Mesendoderm (in vitro differentiated cells): ENCODE measurements at regions not wholly inside any gene's neighbourhood (a gene's known extent, or its start where the extent isn't known, plus 50 kb on each side); places are given as distances from the start of the nearest gene placed in this dataset.

ENCODE experiments used
- DNase-seq: peaks from one replicate; pipeline ENCODE4 v3.0.0; 2013
- H2AK5ac ChIP-seq: 2 replicates; pipeline ENCODE4 v1.6.1; 2013; ENCODE audit warnings: low read length, inconsistent platforms
- H2BK120ac ChIP-seq: 2 replicates; pipeline ENCODE4 v1.6.1; 2013; ENCODE audit warnings: low read depth, mild to moderate bottlenecking, low read length, moderate library complexity, mixed read lengths
- H2BK15ac ChIP-seq: replicated peaks from 2 replicates; pipeline ENCODE4 v1.6.1; 2013; ENCODE audit warnings: low read depth, mild to moderate bottlenecking, moderate library complexity
- H2BK5ac ChIP-seq: 2 replicates; pipeline ENCODE4 v1.6.1; 2013; ENCODE audit warnings: low read length, inconsistent platforms
- H3K18ac ChIP-seq: 2 replicates; pipeline ENCODE4 v1.6.1; 2013; ENCODE audit warnings: mild to moderate bottlenecking, low read length, mixed read lengths
- H3K23ac ChIP-seq: one replicate; pipeline ENCODE4 v1.6.1; 2013; ENCODE audit warnings: low read length
- H3K27ac ChIP-seq: 2 replicates; pipeline ENCODE4 v1.5.1; 2013; ENCODE audit warnings: low read depth, mild to moderate bottlenecking, inconsistent platforms, low read length, moderate library complexity
- H3K27me3 ChIP-seq: 2 replicates; pipeline ENCODE4 v1.6.1; 2013; ENCODE audit warnings: low read length, control low read depth, mild to moderate bottlenecking, inconsistent platforms; ENCODE audit not compliant: insufficient read depth, poor library complexity
- H3K36me3 ChIP-seq: 2 replicates; pipeline ENCODE4 v1.6.1; 2013; ENCODE audit warnings: low read length, inconsistent platforms; ENCODE audit not compliant: control insufficient read depth, insufficient read depth
- H3K4ac ChIP-seq: one replicate; pipeline ENCODE4 v1.6.1; 2013; ENCODE audit warnings: low read depth, mild to moderate bottlenecking, low read length, moderate library complexity
- H3K4me1 ChIP-seq: 2 replicates; pipeline ENCODE4 v1.6.1; 2013; ENCODE audit warnings: low read depth, low read length, inconsistent platforms; ENCODE audit not compliant: control insufficient read depth
- H3K4me2 ChIP-seq: 2 replicates; pipeline ENCODE4 v1.6.1; 2013; ENCODE audit warnings: low read length
- H3K4me3 ChIP-seq: 2 replicates; pipeline ENCODE4 v1.5.1; 2013; ENCODE audit warnings: mild to moderate bottlenecking, low read length
- H3K56ac ChIP-seq: one replicate; pipeline ENCODE4 v1.6.1; 2013; ENCODE audit warnings: low read length
- H3K79me1 ChIP-seq: 2 replicates; pipeline ENCODE4 v1.6.1; 2013; ENCODE audit warnings: low read length, inconsistent platforms
- H3K79me2 ChIP-seq: 2 replicates; pipeline ENCODE4 v1.6.1; 2013; ENCODE audit warnings: mild to moderate bottlenecking, low read length; ENCODE audit not compliant: control insufficient read depth, insufficient read depth
- H3K9ac ChIP-seq: 2 replicates; pipeline ENCODE4 v1.6.1; 2013; ENCODE audit warnings: low read length, inconsistent platforms
- H4K5ac ChIP-seq: one replicate; pipeline ENCODE4 v1.6.1; 2013; ENCODE audit warnings: low read length
- H4K8ac ChIP-seq: one replicate; pipeline ENCODE4 v1.6.1; 2013; ENCODE audit warnings: low read depth, mild to moderate bottlenecking, control low read depth, low read length, moderate library complexity
- WGBS: extraction: QIAGEN DNeasy Blood & Tissue Kit; methylation state at CpG from one replicate; pipeline ENCODE4 v1.1.7; 2013; ENCODE audit warnings: low lambda C conversion rate, missing lambda C conversion rate; ENCODE audit not compliant: insufficient coverage; ENCODE audit errors: extremely low coverage; 5-methylcytosine and 5-hydroxymethylcytosine counted together

DNA sequence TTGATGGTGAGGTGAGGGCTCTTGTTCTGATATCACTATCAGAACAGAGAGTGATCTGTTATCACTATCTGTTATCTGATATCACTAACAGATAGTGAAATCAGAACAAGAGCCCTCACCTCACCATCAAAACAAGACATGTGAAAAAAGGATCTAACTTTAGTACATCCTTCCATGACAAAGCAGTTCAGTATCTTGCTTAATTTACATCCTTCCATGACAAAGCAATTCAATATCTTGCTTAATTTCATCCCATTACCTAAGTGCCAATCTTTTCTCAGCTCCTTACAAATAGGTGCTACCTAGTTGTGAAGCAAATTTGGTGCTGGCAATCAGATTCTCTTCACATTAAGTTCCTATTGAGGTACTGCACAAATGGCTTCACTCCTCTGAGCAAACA is 1865.6 kb upstream of the FLRT2 start:
- H2BK5ac ChIP-seq = no peak overlapping the region
- H3K27ac ChIP-seq = no peak overlapping the region
- no peak overlapping the region for H2BK15ac ChIP-seq
- no peak overlapping the region for H4K8ac ChIP-seq
- H3K79me1 ChIP-seq = no peaks in the 10 kb centered on the region
- H4K5ac ChIP-seq = no peak overlapping the region
- H3K18ac ChIP-seq = no peak overlapping the region
- H3K79me2 ChIP-seq = no peaks in the 10 kb centered on the region
- no peak overlapping the region for H3K23ac ChIP-seq
- H2AK5ac ChIP-seq = no peak overlapping the region
- H3K9ac ChIP-seq = no peak overlapping the region
- no peak overlapping the region for H2BK120ac ChIP-seq
- H3K27me3 ChIP-seq = no peaks in the 10 kb centered on the region
- peak; percentile 82 for DNase-seq
- no peaks in the 10 kb centered on the region for H3K36me3 ChIP-seq
- H3K4me1 ChIP-seq = no peaks in the 10 kb centered on the region
- H3K4ac ChIP-seq = no peak overlapping the region
- no peak overlapping the region for H3K4me2 ChIP-seq
- H3K56ac ChIP-seq = no peak overlapping the region
- no peak overlapping the region for H3K4me3 ChIP-seq

DNA sequence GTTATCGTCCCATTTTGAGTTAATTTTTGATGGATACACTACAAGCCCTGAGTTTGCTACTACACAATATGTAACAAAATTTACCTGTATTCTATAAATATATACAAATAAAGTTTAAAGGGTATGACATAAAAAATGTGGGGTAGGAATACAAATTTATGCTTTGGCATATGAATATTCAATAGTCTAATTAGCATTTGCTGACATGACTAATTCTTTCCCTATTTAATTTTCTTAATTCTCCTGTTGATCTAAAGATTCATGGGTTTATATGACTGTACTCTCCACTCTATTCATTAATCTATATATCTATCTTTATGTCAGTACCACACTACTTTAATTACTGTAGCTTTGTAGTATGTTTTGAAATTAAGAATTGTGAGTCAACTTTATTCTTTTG is 1840.7 kb upstream of the FLRT2 start:
- H2BK5ac ChIP-seq = no peak overlapping the region
- H2BK120ac ChIP-seq = no peak overlapping the region
- no peak overlapping the region for H3K4me3 ChIP-seq
- no peak overlapping the region for H4K8ac ChIP-seq
- no peak for DNase-seq
- H3K4ac ChIP-seq = no peak overlapping the region
- no peaks in the 10 kb centered on the region for H3K36me3 ChIP-seq
- H3K23ac ChIP-seq = no peak overlapping the region
- H3K79me1 ChIP-seq = no peaks in the 10 kb centered on the region
- H3K79me2 ChIP-seq = no peaks in the 10 kb centered on the region
- H3K4me2 ChIP-seq = no peak overlapping the region
- no peak overlapping the region for H3K56ac ChIP-seq
- H2BK15ac ChIP-seq = no peak overlapping the region
- no CpG with 5 or more reads among the region's 1 CpG for WGBS
- H3K27me3 ChIP-seq = no peaks in the 10 kb centered on the region
- no peak overlapping the region for H3K18ac ChIP-seq
- no peak overlapping the region for H3K9ac ChIP-seq
- no peak overlapping the region for H2AK5ac ChIP-seq
- no peak overlapping the region for H3K27ac ChIP-seq
- H3K4me1 ChIP-seq = no peaks in the 10 kb centered on the region
- no peak overlapping the region for H4K5ac ChIP-seq

- Histone ChIP-seq H4K5ac (no peak overlapping the region), H3K4me2 (no peak overlapping the region), H3K27ac (no peak overlapping the region), H3K27me3 (no peaks in the 10 kb centered on the region), H3K9ac (no peak overlapping the region), H3K56ac (no peak overlapping the region), H3K4me3 (no peak overlapping the region), H3K23ac (no peak overlapping the region), H3K79me1 (no peaks in the 10 kb centered on the region), H3K36me3 (no peaks in the 10 kb centered on the region), H3K18ac (no peak overlapping the region), H2AK5ac (no peak overlapping the region), H3K79me2 (no peaks in the 10 kb centered on the region), H3K4ac (no peak overlapping the region), H2BK120ac (no peak overlapping the region), H2BK15ac (no peak overlapping the region), H3K4me1 (no peaks in the 10 kb centered on the region), H4K8ac (no peak overlapping the region), H2BK5ac (no peak overlapping the region)
- DNase-seq = no peak
These were observed 1832.8 kb upstream of the FLRT2 start for GRCh38 chr14:83697099-83697498.

DNA sequence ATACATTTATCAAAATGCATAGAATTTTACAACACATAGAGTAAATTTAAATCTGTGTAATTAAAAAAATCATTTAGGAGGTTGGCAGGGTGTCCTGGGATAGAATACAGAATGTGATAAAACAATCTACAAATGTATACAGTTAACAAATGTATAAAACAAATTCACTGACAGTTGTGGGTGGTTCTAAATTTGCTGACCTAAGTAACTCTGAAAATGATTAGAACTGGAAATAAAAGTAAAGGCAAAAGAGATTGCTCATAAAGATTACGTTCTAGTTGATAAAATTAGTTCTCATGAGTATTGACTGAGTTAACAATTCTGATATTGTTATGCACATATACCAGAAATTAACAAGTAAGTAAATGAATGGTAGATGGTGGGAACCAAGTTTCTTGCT is 1827.3 kb upstream of the FLRT2 start:
- Histone ChIP-seq H3K18ac (no peak overlapping the region), H3K27me3 (no peaks in the 10 kb centered on the region), H2BK5ac (no peak overlapping the region), H3K27ac (no peak overlapping the region), H4K8ac (no peak overlapping the region), H3K23ac (no peak overlapping the region), H3K36me3 (no peaks in the 10 kb centered on the region), H2BK15ac (no peak overlapping the region), H3K9ac (no peak overlapping the region), H3K56ac (no peak overlapping the region), H3K79me1 (no peaks in the 10 kb centered on the region), H3K4me3 (no peak overlapping the region), H3K4ac (no peak overlapping the region), H3K4me2 (no peak overlapping the region), H2AK5ac (no peak overlapping the region), H2BK120ac (no peak overlapping the region), H3K4me1 (no peaks in the 10 kb centered on the region), H4K5ac (no peak overlapping the region), H3K79me2 (no peaks in the 10 kb centered on the region)
- DNase-seq = no peak
- WGBS = no CpG with 5 or more reads among the region's 1 CpG

DNA sequence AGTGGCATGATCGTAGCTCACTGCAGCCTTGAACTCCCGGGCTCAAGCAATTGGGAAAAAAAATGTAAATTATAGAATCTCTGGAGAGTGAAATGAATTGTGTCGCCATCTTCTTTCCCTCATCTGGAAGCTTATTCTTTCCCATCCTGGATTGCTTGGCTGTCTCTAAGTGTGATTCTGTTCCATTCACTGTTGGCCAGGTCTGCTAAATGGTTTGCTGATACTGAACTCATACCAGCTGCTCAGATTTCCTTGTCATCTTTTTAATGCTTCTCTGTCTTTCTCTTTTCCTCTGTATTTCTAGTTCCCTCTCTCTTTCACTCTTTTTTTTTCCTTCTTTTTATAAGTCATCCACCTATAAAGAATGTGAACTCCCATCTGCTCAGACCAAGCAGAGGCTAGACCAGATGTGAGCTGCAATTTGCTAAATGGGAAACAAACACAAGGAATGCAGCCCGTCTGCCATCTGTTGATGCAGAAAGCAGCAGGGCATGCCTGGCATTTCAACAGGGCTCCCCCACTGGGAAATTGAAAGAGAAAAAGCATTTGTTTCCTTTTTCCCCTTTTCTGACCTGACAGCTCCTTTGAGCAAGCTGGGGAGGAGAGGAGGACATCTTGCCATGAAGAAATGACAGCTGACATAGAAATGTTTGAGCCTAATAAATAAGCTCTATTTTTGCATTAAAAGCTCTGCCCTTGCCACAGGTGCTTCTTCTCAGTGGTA is 1823.6 kb upstream of the FLRT2 start:
- peak; percentile 82 for DNase-seq
- no CpG with 5 or more reads among the region's 4 CpGs for WGBS
- H3K27ac ChIP-seq = no peak overlapping the region

GRCh38 chr14:83707056-83707455 is 1822.9 kb upstream of the FLRT2 start:
- WGBS = no CpG with 5 or more reads among the region's 2 CpGs
- H3K79me2 ChIP-seq = no peaks in the 10 kb centered on the region
- H4K8ac ChIP-seq = no peak overlapping the region
- H3K79me1 ChIP-seq = no peaks in the 10 kb centered on the region
- H3K27me3 ChIP-seq = no peaks in the 10 kb centered on the region
- no peak overlapping the region for H2AK5ac ChIP-seq
- no peak overlapping the region for H3K4ac ChIP-seq
- H2BK120ac ChIP-seq = no peak overlapping the region
- no peak overlapping the region for H4K5ac ChIP-seq
- no peak overlapping the region for H2BK5ac ChIP-seq
- no peak overlapping the region for H3K56ac ChIP-seq
- no peak overlapping the region for H2BK15ac ChIP-seq
- no peaks in the 10 kb centered on the region for H3K36me3 ChIP-seq
- H3K4me3 ChIP-seq = no peak overlapping the region
- no peak overlapping the region for H3K9ac ChIP-seq
- no peak for DNase-seq
- no peak overlapping the region for H3K18ac ChIP-seq
- H3K4me2 ChIP-seq = no peak overlapping the region
- no peak overlapping the region for H3K27ac ChIP-seq
- no peak overlapping the region for H3K23ac ChIP-seq
- H3K4me1 ChIP-seq = no peaks in the 10 kb centered on the region

More for the DNA sequence above, 1823.6 kb upstream of the FLRT2 start:
- H2BK120ac ChIP-seq = no peak overlapping the region
- H3K18ac ChIP-seq = no peak overlapping the region
- no peaks in the 10 kb centered on the region for H3K79me2 ChIP-seq
- H2BK15ac ChIP-seq = no peak overlapping the region
- H3K4ac ChIP-seq = no peak overlapping the region
- H2BK5ac ChIP-seq = no peak overlapping the region
- no peak overlapping the region for H3K56ac ChIP-seq
- no peak overlapping the region for H3K4me2 ChIP-seq
- H3K27me3 ChIP-seq = no peaks in the 10 kb centered on the region
- no peak overlapping the region for H4K5ac ChIP-seq
- no peaks in the 10 kb centered on the region for H3K79me1 ChIP-seq
- H3K23ac ChIP-seq = no peak overlapping the region
- no peak overlapping the region for H4K8ac ChIP-seq
- no peak overlapping the region for H3K9ac ChIP-seq
- no peak overlapping the region for H3K4me3 ChIP-seq
- H3K4me1 ChIP-seq = no peaks in the 10 kb centered on the region
- H3K36me3 ChIP-seq = no peaks in the 10 kb centered on the region
- H2AK5ac ChIP-seq = no peak overlapping the region
